ENCODE measurements at regions not wholly inside any gene's neighbourhood (a gene's known extent, or its start where the extent isn't known, plus 50 kb on each side); places are given as distances from the start of the nearest gene placed in this dataset.

DNA sequence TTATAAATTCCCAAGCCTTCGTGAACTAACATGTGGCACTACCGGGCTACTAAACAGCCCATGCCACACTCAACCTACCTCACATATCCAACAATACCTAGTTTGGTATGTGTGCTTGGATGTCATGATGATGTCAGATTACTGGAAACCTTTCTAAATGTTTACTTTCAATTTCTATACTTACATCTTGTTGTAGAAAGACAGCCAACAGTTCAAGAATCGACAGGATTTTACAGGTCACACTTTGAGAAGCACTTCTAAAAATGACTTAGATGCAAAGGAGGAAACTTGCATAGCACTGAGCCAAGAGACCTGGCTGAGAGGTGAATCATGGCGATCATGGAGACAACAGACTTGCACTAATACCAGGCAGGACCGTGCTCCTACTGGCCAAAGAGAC, 209.9 kb downstream of the COL4A1 start:
- DNase-seq, result no peak

DNA sequence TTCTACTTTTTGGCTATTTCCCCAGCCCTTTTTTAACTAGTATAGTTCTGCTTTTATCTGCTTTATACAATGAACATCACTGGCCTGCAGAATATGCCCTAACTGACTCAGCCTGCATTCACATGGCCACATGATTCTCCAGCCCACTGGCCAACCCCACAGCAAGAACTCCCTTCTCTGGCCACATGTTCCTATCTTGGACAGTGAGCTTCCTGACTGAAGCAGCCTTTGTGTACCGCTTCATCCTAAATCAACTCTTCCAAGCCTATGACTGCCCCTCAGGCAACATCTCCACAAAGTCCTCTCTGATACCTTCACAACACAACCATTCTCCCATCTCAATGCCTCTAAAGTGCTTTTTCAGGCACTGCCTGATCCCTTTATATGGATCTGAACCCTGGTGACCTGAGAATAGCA, 214.1 kb downstream of the COL4A1 start:
- no peak for DNase-seq

GRCh38 chr13:110089815-110090214, 217.1 kb downstream of the COL4A1 start:
- DNase-seq, result no peak

DNA sequence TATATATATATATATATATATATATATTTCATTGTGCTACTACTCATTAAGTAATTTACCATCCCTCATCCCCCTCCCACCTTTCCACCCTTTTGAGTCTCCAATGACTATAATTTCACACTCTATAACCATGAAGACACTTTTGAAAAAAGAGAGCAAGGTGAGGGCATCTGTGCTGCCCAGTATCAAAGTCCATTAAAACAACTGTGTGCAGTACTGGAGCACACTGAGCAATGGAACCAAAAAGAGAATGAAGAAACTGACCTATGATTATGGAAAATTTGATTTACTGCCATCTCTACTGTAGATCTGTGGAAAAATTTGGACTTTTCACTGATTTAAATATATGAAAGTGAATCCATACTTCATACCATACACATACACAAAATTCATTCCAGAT, 217.9 kb downstream of the COL4A1 start:
- DNase-seq, result no peak

GRCh38 chr13:110073982-110074381, 233.0 kb downstream of the COL4A1 start:
- no peak for DNase-seq

DNA sequence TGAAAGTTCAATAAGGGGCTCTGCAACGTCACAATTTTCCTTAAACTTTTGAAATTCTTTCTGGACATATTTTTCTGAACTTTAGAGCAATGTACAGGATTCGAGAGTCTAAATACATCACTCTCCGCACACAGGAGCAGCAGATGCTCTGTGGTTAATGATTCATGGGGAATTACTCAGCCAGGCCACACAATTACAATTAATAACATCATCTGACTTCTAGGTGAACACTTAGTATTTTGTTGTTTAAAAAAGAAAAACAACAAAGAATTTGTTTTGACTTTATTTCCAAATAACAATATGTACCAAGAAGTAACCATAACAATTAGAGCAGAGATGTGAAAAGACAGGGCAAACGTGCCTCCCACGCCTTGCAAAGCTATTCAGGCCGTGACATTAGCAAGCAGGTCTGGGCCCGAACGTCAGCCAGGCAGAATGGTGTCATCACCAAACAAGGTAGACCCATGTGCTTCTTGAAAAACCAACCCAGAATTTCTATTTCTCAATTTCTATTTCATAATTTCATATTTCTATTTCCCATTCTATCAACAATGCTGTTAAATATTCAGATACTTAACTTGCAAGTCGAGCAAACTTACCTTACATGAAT, 236.3 kb downstream of the COL4A1 start:
- no peak for DNase-seq

DNA sequence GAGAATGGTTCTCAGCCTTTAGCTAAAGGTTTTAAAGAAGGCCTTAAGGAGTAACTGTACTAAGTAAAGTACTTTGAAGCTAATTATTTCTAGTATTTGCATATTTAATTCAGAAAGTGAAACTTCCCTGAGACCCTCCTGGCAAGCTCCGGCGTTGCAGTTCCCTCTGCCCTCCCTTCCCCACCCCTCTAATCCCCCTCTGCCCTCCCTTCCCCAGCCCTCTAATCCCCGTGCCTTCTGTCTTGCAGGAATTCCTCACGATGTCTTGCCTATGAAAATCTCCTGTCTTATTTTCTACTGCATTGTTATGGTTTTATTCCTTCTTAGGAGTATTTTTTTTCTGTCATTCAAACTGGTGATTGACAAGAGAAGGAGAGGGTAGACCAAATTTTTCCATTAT, 236.9 kb downstream of the COL4A1 start:
- no peak for DNase-seq

GRCh38 chr13:110068176-110068473, 238.8 kb downstream of the COL4A1 start:
- no peak for DNase-seq

GRCh38 chr13:110067355-110068175, 239.4 kb downstream of the COL4A1 start:
- DNase-seq, result no peak

DNA sequence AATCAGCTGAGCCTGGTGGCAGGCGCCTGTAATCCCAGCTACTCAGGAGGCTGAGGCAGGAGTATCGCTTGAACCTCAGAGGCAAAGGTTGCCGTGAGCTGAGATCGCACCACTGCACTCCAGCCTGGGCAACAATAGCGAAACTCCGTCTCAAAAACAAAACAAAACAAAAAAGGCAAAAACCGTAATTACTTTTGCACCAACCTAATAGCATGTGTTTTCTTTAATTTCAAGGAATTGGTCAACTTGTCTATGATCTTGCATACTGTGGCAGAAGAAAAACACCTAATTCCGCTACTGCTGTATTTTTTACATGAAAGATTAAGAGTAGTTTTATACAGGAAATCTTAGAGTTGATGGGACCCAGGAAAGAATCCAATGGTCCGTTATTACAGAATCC, 241.2 kb downstream of the COL4A1 start:
- DNase-seq, result no peak

GRCh38 chr13:110063490-110064421, 243.2 kb downstream of the COL4A1 start:
- no peak for DNase-seq

- no peak for DNase-seq
These were observed 244.0 kb downstream of the COL4A1 start for GRCh38 chr13:110062777-110063442.

DNA sequence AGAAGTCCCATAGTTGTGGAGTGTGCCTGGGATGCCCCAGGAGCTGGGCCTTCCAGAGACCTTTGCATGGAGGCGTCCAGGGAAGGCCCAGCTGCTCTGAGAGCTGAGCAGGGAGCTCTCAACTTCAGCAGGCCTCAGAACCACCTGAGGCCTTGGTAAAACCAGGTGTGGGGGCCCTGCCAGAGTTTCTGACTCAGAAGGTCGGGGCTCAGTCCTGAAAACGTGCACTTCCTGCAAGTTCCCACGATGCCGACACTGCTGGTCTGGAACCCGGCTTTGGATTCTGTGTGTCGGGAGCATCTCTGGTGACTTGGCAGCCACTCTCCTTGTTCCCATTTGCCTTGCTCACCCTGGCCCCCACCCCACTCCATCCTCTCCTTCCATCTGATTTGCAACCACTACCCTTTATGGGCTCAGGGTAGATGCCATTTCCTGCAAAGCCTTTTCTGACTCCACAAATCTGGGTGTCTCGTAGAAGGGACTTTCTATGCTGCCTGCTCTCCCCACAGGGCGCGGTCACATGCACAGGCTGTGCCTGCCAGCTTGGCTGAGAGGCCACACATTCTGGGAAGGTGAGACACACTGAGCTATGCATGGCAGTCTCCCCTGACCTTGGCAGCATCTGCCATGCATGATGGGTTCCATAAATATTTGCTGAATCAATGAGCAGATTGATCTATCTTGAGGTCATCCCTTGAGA, 244.7 kb downstream of the COL4A1 start:
- no peak for DNase-seq

GRCh38 chr13:110061270-110061669, 245.7 kb downstream of the COL4A1 start:
- no peak for DNase-seq

DNA sequence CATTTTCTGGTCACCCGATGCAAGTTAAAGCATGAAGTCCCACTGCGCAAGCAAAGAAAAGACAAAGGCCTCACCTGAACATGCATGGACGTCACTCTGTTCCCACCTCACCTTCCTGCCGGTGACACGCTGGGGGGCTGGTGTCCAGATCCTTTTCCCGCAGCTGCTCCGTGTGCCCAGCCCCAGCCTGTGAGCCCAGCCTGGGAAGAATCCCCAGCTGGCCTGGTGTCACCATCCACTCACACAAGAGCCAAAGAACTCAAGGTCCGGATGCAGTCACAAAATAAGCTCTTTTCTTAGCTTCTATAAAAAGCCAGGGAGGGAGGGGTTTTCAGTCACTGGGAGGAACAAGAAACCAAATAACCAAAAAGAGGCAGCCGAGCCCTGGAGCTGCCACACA, 249.9 kb downstream of the COL4A1 start:
- no peak for DNase-seq

GRCh38 chr13:110056640-110057039, 250.3 kb downstream of the COL4A1 start:
- no peak for DNase-seq

DNA sequence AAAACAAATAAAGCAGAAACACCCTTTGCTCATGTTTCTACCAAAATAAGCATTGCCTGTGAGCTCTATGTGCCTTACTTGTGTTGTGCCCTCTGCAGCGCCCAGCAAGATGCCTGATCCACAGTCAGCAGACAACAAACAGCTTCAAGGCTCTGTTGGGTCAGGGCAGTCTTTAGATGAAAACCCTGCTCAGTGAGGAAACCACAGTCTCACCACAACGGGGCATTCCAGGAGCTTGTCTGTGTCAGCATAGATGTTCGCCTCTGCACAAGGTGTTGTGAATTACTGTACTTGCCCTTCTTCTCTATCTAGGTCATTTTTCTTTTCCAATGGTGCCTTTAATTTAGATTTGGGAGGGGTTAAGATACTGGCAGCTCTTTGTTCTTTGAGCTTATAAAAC, 251.9 kb downstream of the COL4A1 start:
- DNase-seq, result no peak

DNA sequence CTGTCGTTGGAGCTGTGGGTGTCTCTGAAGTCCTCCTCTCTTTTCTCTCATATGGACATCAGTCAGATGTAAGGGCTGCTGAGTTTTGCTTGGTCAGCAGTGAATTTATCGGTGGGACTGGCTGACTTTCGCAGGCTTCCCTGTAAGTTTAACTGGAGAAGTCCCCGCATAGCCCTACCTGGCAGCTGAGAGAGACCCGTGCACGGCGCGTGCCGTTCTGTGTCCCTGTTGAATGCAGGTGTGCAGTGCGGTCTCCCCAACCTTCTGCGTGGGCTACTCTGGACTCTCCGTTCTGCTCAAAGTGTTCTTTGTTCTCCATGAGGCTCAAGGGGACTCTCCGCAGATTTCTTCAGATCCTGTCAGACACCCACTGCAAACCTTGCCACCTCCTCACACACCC, 252.9 kb downstream of the COL4A1 start:
- no peak for DNase-seq

DNA sequence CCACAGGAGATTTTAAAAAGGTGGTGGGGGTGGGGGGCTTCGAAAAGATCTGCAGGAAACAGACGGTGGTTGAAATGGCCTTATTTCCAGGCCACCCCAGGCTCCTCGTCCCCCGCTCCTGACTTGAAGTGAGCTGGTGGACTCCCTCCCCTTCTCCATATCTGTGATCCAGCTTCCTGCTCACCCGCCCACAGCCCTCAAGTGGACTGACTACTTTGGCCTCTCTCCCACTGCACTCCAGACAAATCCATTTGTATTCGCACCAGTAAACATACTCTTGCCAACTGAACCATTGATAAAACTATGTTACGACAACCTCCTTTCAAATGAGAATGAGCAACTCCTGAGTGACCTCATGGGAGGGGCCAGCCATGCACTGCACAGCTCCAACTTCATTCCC, 259.5 kb downstream of the COL4A1 start:
- no peak for DNase-seq

GRCh38 chr13:110046811-110047210, 260.1 kb downstream of the COL4A1 start:
- no peak for DNase-seq

- no peak for DNase-seq
These were observed 259.5 kb upstream of the IRS2 start for GRCh38 chr13:110045919-110046318.

GRCh38 chr13:110045202-110045601, 258.8 kb upstream of the IRS2 start:
- DNase-seq, result no peak

All from SIG-M5 (cell line).